MV-4-11 (cell line): ENCODE measurements at regions not wholly inside any gene's neighbourhood (a gene's known extent, or its start where the extent isn't known, plus 50 kb on each side); places are given as distances from the start of the nearest gene placed in this dataset.
A peak's percentile ranks its signal among the peaks of the same experiment; 100 is the strongest.

Experiments
- DNase-seq: peaks from one replicate; lab custom pipeline; 2025; lab: John Stamatoyannopoulos, UW

DNA sequence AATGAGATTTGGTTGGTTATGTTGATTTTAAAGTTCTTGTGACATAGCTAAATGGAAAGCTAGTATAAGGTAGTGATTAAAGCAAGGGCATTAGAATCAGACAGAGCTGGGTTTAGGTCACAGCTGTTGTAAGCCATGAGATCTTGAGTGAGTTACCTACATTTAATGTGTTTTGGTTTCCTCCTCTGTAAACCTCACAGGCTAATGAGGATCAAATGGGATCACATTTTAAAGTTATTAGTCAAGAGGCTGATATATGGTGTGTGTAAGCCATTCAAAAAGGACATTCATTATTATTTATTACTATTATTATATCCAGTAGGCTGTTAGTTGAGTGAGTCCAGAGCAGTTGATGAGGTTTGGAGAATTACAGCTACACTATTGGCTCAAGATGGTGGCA, 416.2 kb downstream of the IRS1 start:
- no peak for DNase-seq

DNA sequence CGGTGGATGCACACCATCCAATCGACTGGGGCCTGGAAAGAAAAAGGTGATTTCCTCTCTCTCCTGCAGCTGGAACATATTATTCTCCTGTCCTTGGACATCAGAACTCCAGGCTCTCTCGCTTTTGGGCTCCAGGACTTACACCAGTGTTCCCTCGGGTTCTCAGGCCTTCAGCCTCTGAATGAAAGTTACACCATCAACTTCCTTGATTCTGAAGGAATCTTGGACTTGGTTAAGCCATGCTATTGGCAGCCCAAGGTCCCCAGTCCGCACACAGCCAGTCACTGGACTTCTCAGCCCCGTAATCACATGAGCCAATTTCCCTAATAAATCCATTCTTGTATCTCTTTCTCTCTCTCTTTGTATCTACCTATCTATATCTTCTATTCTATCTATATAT, 418.9 kb downstream of the IRS1 start:
- no peak for DNase-seq

DNA sequence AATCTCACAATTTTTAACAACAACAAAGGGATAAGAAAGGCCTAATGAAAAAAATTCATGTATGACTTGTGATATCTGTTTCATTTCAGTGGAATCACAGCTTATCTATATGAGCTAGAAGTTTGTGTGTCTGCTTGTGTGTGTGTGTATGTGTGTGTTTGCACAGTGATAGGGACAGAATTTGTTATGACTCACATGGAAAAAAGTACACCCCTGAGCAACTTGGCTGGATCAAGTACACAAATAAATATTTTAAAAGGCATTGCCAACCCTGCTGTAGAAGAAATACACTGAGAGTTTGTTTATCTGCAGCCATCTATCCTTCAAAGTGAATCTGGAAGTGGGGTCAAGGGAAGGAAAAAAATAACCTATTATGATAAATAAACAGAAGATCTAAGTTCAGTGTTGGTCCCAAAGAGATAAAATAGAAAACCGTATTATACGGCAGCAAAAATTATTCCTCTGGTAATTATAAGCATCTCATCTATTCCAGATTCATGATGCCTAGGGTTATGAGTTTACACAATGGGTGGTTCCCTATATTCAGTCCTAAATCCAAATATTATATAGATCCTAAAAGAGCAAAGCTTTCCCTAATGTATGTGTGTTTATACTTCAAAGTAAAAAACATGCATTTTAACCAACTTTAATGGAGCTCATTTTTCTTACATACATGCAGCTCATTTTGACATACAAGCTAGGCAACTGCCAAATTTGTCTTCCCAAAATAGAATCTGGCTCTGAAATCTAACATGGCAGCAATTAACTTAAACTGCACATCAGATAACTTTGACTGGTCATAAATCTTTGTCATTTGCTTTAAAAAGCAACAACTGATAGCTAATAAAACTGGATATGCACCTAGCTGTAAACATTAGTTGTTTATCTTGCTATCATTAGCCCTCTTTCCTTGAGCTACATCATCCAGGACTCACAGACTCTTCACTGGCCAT, 420.6 kb downstream of the IRS1 start:
- no peak for DNase-seq

DNA sequence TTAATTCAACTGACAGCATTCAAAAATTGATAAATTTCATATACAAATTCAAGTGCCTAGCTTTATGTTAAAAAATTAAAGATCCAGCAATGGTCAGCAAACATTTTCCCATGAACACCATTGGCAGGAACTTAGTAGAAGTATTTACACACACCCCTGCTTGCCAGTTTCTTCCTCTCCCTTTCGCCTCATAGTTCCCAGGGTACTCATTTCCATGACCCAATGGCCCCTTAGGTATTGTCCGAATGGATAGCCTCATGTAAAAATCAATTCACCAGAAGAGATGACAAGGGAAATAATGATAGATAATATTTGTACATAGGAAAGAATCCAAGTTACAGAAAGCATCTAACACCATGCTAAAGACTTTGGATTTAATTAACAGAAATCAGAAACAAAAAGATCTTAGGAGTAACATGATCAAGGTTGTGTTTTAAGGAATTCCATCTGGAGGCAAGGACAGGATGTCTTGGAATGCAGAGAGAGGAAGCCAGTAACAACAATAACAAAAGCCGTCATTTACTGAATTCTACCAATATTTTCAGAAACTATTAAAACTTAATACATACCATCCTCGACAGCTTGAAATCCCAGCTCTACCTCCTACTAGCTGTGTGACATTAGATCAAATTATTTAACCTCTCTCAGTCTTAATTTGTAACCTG, 423.0 kb downstream of the IRS1 start:
- DNase-seq: no peak

DNA sequence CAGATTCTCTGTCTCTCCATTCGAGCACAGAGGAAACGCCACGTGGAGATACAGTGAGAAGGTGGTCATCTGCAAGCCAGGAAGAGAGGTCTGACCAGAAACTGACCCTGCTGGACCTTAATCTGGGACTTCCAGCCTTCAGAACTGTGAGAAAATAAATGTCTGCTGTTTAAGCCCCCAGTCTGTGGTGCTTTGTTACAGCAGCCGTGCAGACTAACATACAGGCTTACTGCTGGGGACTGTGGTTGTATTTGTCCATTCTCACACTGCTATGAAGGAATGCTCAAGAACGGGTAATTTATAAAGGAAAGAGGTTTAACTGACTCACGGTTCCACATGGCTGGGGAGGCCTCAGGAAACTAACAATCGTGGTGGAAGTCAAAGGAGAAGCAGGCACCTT, 432.7 kb downstream of the IRS1 start:
- DNase-seq: no peak

DNA sequence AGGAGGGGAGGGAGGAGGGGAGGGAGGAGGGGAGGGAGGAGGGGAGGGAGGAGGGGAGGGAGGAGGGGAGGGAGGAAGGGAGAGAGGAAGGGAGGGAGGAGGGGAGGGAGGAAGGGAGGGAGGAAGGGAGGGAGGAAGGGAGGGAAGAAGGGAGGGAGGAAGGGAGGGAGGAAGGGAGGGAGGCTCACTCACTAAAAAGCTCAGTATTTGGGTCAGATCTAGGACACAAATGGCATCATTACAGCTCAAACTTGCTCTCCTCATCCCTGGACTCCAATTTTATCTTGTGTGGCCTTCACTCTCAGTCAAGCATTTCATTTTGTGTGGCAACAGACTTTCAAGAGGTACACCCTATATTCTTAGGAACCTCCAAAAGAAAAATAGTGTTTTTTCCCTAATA, 435.4 kb downstream of the IRS1 start:
- DNase-seq: no peak

DNA sequence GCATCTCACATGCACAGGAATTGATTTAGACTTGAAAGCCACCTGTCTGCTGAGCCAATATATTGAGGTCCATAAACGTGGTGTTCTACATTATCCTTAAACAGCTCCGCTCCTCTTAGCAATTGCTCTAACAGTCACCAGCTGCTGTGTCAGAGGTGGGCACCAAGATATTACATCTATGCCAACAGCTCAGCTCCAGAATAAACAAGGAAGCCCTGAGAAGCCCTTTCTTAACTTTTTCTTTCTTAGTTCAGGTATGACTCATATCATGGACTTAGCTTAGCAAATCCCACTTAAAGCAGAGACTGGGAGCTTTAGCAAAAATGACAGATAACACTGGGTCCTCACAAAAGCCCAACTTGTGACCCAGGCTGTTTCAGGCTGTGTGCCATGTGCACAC, 436.6 kb downstream of the IRS1 start:
- no peak for DNase-seq

DNA sequence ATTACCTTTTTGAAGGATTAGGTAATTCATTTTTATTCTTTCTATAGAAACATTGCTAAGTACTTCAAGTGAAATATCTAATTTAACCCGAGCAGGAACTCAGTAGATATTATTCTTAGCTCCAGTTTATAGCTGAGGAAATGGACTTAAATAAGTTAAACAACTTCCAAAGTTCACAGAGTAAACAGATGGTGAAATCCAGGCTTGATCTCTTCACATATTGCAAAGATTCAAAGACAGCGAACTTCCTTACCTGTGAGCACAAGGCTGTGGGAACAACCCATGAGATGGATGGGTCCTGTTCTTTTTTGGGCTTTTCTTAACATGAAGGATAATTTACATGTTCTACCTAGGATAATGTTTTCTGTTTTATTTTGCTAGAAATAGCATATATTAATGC, 439.0 kb downstream of the IRS1 start:
- no peak for DNase-seq

DNA sequence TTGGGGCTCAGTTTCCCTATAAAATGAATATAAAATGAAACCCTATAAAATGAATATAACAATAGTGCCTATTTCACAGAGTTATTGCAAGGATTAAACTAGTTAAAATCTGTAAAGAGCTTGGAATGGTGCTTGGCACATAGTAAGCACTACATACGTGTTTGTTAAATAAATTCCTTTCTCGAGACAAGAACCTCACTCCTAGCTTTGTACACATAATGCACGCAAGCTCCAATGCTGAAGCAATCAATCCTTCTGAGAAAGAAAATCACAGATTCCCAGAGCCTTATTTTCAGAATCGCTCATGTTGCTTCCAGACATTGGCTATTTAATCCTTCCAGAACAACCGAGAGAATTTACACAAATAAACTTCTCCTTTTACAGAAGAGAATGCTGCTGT, 440.9 kb downstream of the IRS1 start:
- no peak for DNase-seq

DNA sequence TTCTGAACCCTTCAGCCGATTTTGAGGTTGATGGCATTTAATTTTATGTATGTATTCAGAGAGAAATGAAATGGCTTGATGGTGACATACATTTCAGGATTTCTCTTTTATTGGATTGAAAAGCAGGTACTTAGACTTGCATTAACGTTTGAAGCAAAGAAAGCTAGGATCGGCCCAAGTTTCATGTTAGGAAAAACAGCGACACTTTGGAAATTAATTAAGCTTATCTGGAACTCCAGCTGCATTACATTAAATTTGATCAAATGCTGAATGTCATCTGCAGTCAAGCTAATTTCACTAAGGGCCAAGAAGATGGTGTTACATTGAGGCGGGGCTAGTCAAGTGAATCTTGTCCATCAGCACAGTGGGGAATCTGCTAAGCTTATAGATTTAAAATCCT, 441.8 kb downstream of the IRS1 start:
- no peak for DNase-seq

DNA sequence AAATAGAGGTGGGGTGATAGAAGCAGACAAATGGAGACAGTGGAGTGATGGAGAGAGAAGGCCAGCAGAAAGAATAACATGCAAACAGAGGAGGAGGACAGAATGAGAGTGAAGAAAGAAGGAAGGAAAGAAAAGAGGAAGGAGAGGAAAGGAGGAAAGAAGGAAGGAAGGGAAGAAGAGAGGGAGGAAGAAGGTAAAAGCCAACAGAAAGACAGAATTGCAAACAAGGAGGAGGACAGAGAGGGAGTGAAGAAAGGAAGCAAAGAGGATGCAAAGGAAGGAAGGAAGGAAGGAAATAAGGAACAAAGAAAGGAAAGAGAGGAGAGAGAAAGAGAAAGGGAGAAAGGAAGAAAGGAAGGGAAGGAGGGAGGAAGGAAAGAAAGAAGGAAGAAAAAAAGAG, 444.0 kb downstream of the IRS1 start:
- no peak for DNase-seq

DNA sequence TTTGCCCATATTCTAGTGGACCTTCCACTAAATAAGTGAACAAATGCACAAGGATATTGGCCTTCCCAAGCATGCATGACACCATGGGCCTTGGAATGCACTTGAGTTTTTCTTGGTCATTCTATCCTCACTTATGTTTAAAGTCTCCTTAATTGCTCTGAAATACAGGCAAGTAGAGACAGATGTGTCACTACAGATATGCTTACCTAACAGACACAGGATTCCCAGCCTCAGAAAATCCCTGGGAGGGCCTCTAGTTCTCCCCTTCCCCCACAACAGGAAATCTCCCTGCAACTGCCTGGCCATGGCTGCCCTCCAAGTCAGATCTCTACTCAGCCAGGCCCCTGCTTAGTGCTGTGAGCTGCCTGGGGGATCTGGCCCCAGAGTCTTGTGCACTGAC, 445.2 kb downstream of the IRS1 start:
- no peak for DNase-seq

DNA sequence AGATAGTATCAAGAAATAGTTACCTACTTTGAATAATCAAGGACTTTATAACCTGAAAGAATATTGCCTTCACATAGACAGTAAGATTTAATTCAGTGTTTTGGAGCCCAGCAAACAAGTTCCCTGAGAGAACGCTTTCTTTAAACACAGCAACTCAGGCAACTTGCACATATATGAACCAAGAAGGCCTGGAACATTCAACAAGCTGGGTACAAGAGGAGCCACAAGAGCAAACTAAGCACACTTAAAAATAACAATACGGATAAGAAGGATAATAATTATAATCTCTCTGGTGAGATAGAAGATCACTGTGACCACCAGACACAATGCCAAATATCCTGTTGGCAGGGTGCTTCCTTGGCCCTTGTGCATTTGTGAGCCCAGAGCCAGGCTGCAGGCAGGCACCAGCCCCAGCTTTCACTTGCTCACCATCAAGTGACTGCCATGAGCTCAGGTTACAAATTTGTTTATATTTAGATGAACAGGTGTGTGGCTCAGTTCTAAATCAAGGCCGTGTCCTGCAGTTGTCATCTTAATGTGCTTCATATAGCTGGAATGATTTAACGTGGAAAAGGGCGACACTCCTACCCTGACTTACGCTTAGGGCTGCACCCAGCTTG, 446.6 kb downstream of the IRS1 start:
- DNase-seq: no peak

DNA sequence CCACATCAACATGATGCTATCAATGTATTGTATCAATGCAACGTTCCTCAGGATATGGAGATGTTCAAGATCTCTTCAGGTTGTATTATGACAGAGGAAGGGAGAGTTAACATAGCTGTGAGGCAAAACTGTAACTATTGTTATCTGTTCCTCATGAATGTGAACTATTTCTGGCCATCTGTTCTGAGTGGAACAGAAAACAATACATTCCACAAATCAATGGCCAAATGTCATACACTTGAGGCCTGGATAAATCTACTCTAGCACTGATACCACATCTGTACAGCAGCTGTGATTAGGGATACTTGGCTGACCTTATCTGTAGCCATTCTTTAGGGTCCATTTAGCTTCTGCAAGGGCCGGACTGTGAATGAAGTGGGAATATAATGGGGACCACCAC, 447.9 kb downstream of the IRS1 start:
- no peak for DNase-seq

DNA sequence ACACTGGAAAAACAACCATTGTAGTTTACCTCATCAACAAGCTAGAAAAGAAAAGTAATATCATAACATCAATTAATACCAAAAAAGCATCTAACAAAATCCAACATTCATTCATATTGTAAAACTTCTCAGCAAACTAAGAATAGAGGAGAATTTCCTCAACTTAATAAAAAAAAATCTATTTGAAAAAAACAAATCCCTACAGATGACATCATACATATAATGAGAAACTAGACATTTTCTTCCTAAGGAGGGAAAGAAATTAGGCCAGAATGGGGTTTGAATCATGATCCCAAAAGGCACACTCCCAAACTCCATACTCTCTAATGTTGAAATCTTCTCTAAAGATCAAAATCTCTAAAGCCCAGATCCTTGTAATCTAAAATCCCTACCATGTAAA, 460.0 kb downstream of the IRS1 start:
- no peak for DNase-seq

DNA sequence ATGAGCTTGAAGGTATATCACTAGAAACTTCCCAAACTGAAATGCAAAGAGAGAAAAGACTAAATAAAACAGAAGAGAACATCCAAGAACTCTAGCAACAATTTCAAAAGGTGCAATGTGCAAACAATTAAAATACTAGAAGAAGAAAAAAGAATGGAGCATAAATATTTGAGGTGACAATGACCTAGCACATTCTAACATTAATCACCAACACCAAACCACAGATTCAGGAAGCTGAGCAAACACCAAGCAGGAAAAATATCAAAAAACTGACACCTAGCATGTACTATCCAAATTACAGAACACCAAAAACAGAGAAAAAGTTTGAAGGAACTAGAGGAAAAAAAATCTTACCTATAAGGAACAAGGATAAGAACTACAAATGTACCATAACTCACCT, 460.8 kb downstream of the IRS1 start:
- DNase-seq: no peak

DNA sequence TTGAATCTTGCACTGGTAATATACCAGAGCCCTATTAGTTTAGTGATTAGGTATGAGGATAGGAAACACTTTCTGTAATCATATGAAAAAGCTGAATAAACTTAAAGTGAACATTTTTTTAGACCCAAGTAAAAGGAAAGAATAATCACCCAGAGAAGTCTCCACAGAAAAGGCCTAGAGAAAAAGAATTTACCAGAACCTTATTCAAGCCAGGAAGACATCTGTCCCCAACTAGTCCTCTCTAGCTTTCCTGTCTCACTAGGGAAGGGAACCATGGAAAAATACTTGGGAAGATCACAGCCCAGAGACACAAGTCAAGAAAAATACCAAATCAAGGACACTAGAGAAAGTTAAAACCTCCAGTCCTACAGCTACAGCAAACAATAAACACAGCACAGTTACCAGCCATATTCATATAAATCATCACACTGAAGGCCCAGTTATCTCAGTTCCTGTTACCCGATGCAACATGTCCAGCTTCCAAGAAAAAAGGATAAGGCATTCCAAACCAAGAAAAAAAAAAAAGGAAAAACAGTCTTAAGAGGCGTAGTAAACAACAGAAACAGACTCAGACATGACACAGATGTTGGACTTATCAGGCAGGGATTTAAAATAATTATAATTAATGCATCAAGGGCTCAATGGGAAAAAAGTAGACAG, 461.5 kb downstream of the IRS1 start:
- no peak for DNase-seq

DNA sequence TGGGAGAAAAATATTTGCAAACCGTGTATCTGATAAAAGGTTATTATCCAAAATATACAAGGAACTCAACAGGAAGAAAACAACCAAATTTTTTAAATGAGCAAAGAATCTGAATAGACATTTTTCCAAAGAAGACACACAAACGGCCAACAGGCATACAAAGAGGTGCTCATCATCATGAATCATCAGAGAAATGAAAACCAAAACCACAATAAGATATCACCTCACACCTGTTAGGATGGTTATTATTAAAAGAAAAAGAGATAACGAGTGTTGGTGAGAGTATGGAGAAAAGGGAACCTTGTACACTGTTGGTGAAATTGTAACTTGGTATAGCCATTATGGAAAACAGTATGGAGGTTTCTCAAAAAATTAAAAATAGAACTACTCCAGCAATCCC, 463.3 kb downstream of the IRS1 start:
- no peak for DNase-seq

DNA sequence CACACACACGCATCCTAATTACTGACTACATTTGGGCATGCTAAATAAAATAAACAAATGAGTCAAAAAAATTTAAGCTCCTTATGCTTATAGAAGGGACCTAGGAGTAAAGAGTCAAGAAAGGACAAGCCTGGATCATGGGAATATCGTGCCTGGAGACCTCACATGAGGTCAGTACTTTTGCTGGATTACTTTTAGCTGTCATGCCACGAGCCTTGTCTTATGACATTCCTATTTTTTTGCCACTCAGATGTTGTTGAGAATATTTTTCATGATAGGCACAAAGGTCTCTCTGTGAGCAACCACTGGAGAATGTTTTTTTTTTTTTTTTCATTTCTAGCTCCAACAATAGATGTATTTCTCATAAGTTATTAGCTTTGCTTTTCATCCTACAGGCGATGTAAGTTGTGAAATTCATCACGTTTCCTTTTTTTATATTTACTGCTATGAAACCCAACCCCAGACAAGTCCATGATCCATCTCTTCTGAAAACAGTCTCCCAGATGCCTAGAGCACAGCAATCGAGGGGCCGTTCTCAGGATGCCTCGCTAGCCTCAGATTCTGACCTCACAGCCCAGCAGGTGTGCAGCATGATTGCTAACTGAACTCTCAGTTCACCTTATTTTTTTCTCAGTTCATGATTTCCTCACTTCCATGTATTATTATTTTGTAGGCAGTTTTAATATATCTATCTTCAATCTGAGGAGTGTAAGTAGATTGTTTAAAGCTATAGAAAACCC, 464.5 kb downstream of the IRS1 start:
- no peak for DNase-seq

DNA sequence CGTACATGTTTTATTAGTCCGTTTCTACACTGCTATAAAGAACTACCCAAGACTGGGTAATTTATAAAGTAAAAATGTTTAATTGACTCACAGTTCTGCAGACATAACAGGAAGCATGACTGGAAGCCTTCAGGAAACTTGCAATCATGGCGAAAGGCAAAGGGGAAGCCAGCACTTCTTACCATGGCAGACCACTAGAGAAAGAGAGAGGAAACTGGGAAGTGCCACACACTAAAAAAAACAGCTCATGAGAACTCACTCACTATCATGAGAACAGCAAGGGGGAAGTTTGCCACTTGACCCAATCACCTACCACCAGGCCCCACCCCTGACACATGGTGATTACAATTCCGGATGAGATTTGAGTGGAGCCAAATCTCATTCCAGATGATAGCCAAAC, 466.2 kb downstream of the IRS1 start:
- peak; percentile 85 for DNase-seq

DNA sequence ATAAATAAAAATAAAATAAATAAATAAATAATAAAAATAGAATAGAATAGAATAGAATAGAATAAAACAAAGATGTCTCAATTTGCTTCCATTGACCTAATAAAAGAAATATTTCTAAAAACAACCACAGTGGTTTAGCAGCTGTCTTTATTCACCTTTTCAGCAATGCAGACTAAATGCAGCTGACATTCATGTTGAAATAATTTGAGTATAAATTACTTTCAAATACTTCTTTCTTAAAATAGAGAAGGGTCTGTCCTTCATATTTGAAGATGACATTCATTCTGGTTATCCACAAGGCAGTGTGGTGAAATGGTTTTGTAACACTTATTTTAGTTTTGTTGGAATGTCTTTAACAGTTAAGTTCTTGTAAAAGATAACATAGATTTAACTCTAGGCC, 469.4 kb downstream of the IRS1 start:
- no peak for DNase-seq

DNA sequence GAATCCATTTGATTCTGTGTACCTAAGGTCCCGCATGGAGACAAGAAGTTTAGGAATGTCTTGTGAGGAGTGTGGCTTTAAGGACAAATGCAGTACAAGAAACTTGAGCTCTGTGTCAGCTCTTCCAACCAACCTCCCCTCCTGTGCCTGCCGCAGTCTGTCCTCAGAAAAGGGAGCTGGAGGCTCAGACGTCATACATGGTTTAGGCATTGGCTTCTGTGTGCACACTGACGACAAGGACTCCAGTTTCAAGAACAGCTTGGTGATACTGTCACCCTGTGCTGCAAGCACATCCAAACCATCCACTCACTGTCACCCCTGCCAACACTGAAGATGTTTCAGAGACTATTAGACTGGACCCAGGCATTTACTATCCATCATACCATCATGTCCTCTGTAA, 470.4 kb downstream of the IRS1 start:
- DNase-seq: no peak
